Subcutaneous abdominal adipose tissue (tissue), 5 donors: ENCODE measurements at regions not wholly inside any gene's neighbourhood (a gene's known extent, or its start where the extent isn't known, plus 50 kb on each side); places are given as distances from the start of the nearest gene placed in this dataset.

Source experiments
- H3K27ac ChIP-seq: one replicate; pipeline ENCODE4 v1.7.0; 2013; ENCODE audit warnings: low read depth, mild to moderate bottlenecking, inconsistent platforms, low read length, moderate library complexity
- H3K27me3 ChIP-seq, 5 donors: one replicate each; pipeline ENCODE4 v1.7.0; 2013; ENCODE audit warnings: low read length in 5 of 5, inconsistent platforms in 1 of 5; ENCODE audit not compliant: control insufficient read depth in 5 of 5, insufficient read depth in 4 of 5
- H3K36me3 ChIP-seq, 5 donors: one replicate each; pipeline ENCODE4 v1.7.0; 2013; ENCODE audit warnings: low read length in 5 of 5; ENCODE audit not compliant: control insufficient read depth in 5 of 5, insufficient read depth in 5 of 5
- H3K4me1 ChIP-seq, 5 donors: one replicate each; pipeline ENCODE4 v1.7.0; 2013; ENCODE audit warnings: low read length in 5 of 5, mild to moderate bottlenecking in 3 of 5, moderate library complexity in 1 of 5; ENCODE audit not compliant: control insufficient read depth in 5 of 5, insufficient read depth in 5 of 5
- H3K4me3 ChIP-seq, 5 donors: one replicate each; pipeline ENCODE4 v1.7.0; 2013; ENCODE audit warnings: low read length in 5 of 5, low read depth in 1 of 5
- H3K9ac ChIP-seq, 5 donors: one replicate each; pipeline ENCODE4 v1.7.0; 2013; ENCODE audit warnings: low read length in 5 of 5, mild to moderate bottlenecking in 4 of 5, moderate library complexity in 3 of 5
- H3K9me3 ChIP-seq, 5 donors: one replicate each; pipeline ENCODE4 v1.7.0; 2013; ENCODE audit warnings: low read length in 5 of 5; ENCODE audit not compliant: control insufficient read depth in 5 of 5
- donor health status: healthy.
- donor health status: healthy.
- donor health status: healthy.
- donor health status: healthy.
- donor health status: healthy.

DNA sequence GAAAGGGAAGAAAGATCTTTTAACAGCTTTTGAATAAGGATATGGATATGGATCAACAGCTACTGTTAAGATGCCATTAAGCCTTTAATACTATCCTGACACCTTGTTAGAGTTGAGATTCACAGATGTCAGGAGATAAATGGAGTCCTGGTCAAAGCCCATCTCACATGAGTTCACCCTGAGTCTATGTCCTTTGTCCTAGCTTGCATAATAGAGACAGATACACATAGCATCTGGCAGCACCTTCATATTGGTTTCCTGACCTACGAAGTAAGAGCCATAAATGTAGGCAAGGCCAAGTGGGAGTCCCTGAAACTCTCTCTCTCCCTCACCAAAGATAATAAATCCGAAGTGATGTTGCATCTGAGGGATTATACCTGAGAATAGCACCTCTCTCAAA is 79.1 kb upstream of the F13A1 start:
- H3K27me3 ChIP-seq = no peaks in the 10 kb centered on the region
- H3K9ac ChIP-seq = no peak overlapping the region
- H3K9me3 ChIP-seq = no peaks in the 10 kb centered on the region
- no peaks in the 10 kb centered on the region for H3K36me3 ChIP-seq
- no peak overlapping the region for H3K4me3 ChIP-seq
- peaks cover 0 to 2% (median 0%) of the 10 kb centered on the region in 5 donors for H3K4me1 ChIP-seq
- no peak overlapping the region for H3K27ac ChIP-seq

DNA sequence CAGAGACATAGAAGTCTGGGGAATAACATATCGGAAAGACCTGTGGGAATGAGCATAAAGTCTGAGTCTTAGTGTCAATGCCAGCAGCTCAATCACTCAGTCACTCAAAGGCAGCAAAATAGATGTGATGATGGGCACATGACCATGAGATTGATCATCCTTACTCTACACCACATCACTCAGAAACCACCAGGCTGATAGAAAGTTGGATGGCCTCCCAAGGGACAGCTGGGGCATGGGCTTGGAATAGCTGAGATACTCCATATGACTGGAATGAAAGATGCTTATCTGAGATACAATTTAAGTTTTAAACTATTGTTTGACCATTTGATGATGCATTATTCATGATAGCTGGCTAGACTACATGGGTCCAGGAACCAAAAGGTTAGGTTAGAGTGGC is 80.9 kb upstream of the F13A1 start:
- no peak overlapping the region for H3K27ac ChIP-seq
- no peak overlapping the region for H3K9ac ChIP-seq
- H3K27me3 ChIP-seq = no peaks in the 10 kb centered on the region
- H3K9me3 ChIP-seq = no peaks in the 10 kb centered on the region
- H3K36me3 ChIP-seq = no peaks in the 10 kb centered on the region
- no peak overlapping the region for H3K4me3 ChIP-seq
- peaks cover 0 to 15% (median 8%) of the 10 kb centered on the region in 5 donors for H3K4me1 ChIP-seq

DNA sequence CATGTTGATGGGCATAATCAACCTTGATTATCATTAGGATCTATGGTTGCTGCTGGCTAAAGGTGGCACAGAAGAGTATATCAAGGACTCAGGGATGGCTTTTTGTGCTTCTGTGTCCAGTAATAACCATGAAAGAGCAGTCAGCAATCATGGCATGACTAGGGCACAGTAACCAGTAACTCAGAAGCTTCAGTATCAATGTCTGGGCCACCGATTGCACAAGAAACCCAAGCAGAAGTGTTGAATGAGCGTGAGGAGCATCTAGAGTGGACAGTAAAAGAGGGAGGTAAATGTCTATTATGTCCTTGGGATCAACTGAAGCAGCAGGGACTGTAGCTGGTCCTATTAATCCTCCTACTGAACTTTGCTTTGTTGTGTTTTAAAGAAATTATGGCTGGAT is 81.5 kb upstream of the F13A1 start:
- Histone ChIP-seq H3K4me3 (no peak overlapping the region), H3K9ac (no peak overlapping the region), H3K4me1 (peaks cover 0 to 21% (median 14%) of the 10 kb centered on the region in 5 donors), H3K27me3 (no peaks in the 10 kb centered on the region), H3K27ac (no peak overlapping the region), H3K9me3 (no peaks in the 10 kb centered on the region), H3K36me3 (no peaks in the 10 kb centered on the region)

DNA sequence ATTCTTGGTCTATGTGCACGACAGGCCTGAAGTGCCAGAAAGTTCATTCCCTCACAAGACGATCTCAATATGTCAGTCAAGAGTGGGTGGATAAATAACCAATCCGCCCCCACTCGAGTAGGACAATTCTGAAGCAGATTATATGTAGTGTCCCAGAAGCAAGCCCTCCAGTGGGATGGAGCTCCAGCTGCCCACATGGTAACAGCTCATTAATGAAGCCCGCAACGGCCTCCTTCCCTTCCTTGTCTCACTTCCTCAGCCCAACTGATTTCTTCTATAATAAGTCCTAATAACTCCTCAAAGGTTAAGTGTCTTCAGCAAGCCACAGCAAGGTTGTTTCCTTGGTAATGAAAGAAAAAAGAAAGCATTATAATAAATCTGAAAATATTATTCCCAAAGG is 82.1 kb upstream of the F13A1 start:
- Histone ChIP-seq H3K36me3 (no peaks in the 10 kb centered on the region), H3K4me1 (peaks cover 0 to 27% (median 18%) of the 10 kb centered on the region in 5 donors), H3K27me3 (no peaks in the 10 kb centered on the region), H3K9ac (no peak overlapping the region), H3K9me3 (no peaks in the 10 kb centered on the region), H3K4me3 (no peak overlapping the region), H3K27ac (no peak overlapping the region)

DNA sequence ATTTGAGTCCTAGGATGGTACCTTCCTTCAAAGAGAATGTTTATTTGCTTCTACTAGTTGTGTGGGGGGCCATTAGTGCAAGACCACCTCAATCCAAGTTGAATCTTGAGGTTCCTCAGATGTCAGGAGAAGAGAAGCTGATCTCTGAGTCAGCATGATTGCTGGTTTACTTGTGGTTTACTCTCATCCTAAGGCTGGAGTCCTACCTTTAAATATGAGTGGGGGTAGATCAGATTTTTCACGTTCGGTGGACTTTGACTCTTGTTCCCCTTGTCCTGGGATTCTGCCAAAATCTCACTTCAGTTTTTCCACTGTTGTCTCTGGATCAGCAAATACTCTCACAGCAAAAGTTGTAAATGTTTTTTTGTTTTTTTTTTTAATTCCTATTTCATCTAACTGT is 84.6 kb upstream of the F13A1 start:
- Histone ChIP-seq H3K9me3 (no peaks in the 10 kb centered on the region), H3K9ac (no peak overlapping the region), H3K27me3 (no peaks in the 10 kb centered on the region), H3K27ac (no peak overlapping the region), H3K4me1 (peaks cover 0 to 32% (median 27%) of the 10 kb centered on the region in 5 donors), H3K4me3 (no peak overlapping the region), H3K36me3 (no peaks in the 10 kb centered on the region)

DNA sequence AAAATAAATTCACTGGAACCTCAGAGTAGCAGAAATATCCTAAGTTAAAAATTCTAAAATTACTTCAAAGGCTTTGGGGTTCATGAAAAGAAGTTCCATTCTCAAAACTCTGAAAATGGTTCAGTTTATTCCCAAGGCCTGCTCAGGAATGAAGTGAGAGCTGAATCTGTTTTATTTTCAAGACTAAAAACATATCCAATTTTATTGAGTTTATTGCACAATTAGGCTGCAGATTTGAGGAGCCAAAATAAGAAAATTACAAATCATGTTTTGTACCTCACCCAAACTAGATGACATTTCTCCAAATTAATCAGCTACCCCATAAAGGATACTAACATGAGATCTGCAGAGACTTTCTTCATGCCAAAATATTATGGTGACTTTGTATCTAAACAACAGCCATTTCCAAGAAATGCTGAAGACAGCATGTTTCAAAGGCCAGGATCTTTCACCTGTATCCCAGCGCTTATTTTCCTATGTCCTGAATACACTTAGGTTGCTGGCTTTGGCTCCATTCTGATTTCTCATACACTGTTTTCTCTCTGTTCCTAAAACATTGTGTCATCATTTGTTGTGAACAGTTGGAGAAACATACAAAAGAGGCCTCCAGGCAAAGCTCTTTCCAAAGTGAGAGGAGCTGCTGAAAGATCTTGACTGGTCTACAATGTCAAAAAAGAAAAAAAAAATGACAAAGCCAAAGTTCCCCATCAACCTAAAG is 85.7 kb upstream of the F13A1 start:
- Histone ChIP-seq H3K27ac (peak overlapping the region; percentile 49), H3K9me3 (no peaks in the 10 kb centered on the region), H3K36me3 (no peaks in the 10 kb centered on the region), H3K4me1 (peaks cover 0 to 38% (median 30%) of the 10 kb centered on the region in 5 donors), H3K4me3 (no peak overlapping the region), H3K9ac (no peak overlapping the region), H3K27me3 (no peaks in the 10 kb centered on the region)

DNA sequence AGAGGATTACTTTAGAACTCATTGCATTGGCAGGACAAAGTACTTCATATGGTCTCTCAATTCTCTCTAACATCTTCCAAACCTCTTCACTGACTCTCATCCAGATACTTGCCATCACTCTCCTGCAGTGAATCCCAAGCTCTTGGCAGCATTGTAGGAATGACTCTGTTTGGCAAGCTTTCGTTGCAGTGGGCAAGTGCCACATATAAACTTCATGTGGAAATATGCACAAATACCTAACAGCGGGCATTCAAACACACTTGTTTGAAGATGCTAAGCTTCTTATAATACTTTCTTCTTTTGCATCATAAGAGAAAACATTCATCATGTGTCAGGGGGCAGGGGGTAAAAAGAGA is 86.2 kb upstream of the F13A1 start:
- peaks cover 0 to 38% (median 30%) of the 10 kb centered on the region in 5 donors for H3K4me1 ChIP-seq
- no peak overlapping the region for H3K4me3 ChIP-seq
- no peaks in the 10 kb centered on the region for H3K36me3 ChIP-seq
- H3K9ac ChIP-seq = no peak overlapping the region
- no peaks in the 10 kb centered on the region for H3K27me3 ChIP-seq
- H3K27ac ChIP-seq = peak overlapping the region; percentile 39
- no peaks in the 10 kb centered on the region for H3K9me3 ChIP-seq

DNA sequence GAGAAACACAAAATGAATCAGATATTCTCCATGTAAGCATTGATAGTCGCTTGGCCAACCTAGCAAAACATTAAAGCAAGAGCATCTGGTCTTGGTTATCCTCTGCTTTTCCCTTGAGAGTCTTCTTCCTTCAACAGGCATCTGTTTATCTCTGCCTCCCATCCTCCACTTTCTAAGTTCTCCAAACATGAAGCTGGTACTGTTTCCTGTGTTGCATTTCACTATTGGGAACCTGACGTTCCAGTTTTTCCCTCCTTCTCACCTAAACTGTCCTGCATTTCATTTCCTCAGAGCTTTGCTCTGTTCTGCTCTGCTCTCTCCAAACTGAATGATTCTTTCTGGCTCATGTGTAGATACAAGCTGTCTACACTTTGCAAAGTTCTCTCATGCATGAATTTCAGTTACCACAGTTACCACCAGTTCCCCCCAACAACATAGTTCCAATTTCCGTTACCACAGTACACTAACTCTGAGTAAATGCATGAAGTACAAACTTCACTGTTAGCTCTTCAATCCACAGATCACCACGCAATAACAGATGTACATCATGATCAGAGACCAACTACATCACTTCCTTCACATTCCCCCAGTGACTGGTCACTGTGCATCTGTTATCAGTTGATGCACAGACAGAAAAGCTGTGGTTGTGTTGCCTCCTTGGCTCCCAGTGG is 86.7 kb upstream of the F13A1 start:
- no peaks in the 10 kb centered on the region for H3K36me3 ChIP-seq
- H3K9me3 ChIP-seq = no peaks in the 10 kb centered on the region
- no peak overlapping the region for H3K4me3 ChIP-seq
- peaks cover 0 to 38% (median 30%) of the 10 kb centered on the region in 5 donors for H3K4me1 ChIP-seq
- H3K27me3 ChIP-seq = no peaks in the 10 kb centered on the region
- no peak overlapping the region for H3K27ac ChIP-seq
- no peak overlapping the region for H3K9ac ChIP-seq

DNA sequence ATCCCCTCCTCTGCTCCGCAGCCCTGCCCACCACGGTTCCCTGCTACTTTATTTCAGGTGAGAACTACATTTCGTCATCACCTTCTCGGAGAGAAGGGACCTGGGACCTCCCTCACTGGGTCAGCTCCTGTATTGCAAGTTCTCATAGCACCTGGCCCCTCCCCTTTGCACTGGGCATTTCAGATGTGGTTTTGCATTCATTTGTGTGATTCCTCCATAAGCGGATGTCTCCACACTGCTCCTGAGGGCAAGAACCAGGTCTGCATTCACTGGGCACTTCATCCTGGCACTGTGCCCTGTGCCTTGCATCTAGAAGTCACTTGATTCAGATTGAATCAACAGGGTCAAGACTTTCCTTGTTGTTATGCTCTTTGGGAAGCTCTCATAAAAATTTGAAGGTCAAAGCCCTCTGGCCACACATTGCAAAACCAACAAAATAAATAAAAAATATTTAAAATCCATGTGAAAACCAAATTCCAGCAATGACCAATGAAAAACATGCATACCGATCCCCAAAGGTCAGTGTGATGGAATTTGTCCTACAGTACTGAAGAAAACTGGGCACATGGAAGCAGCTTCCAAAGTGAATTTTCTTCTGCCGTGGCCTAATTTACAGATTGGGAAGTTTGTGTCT is 89.1 kb upstream of the F13A1 start:
- H3K4me3 ChIP-seq = no peak overlapping the region
- no peak overlapping the region for H3K9ac ChIP-seq
- peaks cover 0 to 38% (median 30%) of the 10 kb centered on the region in 5 donors for H3K4me1 ChIP-seq
- no peaks in the 10 kb centered on the region for H3K36me3 ChIP-seq
- H3K9me3 ChIP-seq = no peaks in the 10 kb centered on the region
- H3K27me3 ChIP-seq = no peaks in the 10 kb centered on the region
- no peak overlapping the region for H3K27ac ChIP-seq

DNA sequence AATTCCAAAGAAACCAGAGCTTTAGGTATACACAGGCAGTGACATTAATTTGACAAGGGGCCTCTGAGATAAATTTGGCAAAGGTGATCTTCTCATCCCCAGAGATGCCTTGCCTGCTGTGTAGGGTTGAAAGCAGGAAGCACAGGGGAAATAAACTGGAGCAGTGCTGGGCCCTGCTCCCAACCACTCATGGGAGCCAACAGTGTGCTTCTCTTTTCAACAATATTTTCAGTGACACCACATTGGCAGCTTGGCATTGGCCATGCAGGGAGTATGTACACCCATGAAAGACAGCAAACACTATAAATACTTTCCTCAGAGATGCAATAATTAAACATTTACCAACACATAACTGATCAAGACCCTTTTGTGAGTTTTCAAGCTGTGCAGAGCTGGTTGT is 90.7 kb upstream of the F13A1 start:
- no peak overlapping the region for H3K9ac ChIP-seq

More for the DNA sequence above, 90.7 kb upstream of the F13A1 start:
- no peaks in the 10 kb centered on the region for H3K27me3 ChIP-seq
- no peaks in the 10 kb centered on the region for H3K36me3 ChIP-seq
- no peaks in the 10 kb centered on the region for H3K9me3 ChIP-seq
- H3K27ac ChIP-seq = no peak overlapping the region
- H3K4me3 ChIP-seq = no peak overlapping the region
- peaks cover 0 to 30% (median 22%) of the 10 kb centered on the region in 5 donors for H3K4me1 ChIP-seq
